Right atrium auricular region (tissue), 2 donors: ENCODE measurements at regions not wholly inside any gene's neighbourhood (a gene's known extent, or its start where the extent isn't known, plus 50 kb on each side); places are given as distances from the start of the nearest gene placed in this dataset.

Source experiments
- DNase-seq: peaks from one replicate; pipeline ENCODE4 v3.0.0-alpha.2; 2019; ENCODE audit warnings: low spot score
- H3K27ac ChIP-seq, 2 donors: fragments of 200-600 bp; sonication (generic); 1 replicate in 1 of 2; 2 replicates in 1 of 2; pipeline ENCODE4 v1.5.1; 2016 to 2019
- H3K27me3 ChIP-seq, 2 donors: fragments of 200-600 bp; sonication (generic); one replicate each; pipeline versions ENCODE4 v1.5.1 to v1.6.0; 2017 to 2019
- H3K36me3 ChIP-seq: fragments of 200-600 bp; sonication (generic); one replicate; pipeline ENCODE4 v1.5.1; 2016
- H3K4me1 ChIP-seq, 2 donors: fragments of 200-600 bp; sonication (generic); one replicate each; pipeline versions ENCODE4 v1.5.1 to v1.6.0; 2017 to 2019
- H3K4me3 ChIP-seq, 2 donors: fragments of 200-600 bp; sonication (generic); 1 replicate in 1 of 2; 2 replicates in 1 of 2; pipeline ENCODE4 v1.5.1; 2017 to 2019; ENCODE audit warnings: mild to moderate bottlenecking in 1 of 2, moderate library complexity in 1 of 2
- H3K9me3 ChIP-seq, 2 donors: fragments of 200-600 bp; sonication (generic); one replicate each; pipeline ENCODE4 v1.5.1; 2019
- TF ChIP-seq, protein P1 (sequence below), 2 donors: fragments of 200-600 bp; sonication (generic); IDR thresholded peaks; one replicate each; pipeline ENCODE4 v1.5.1; 2019; ENCODE audit warnings: antibody characterized with exemption in 2 of 2

DNA sequence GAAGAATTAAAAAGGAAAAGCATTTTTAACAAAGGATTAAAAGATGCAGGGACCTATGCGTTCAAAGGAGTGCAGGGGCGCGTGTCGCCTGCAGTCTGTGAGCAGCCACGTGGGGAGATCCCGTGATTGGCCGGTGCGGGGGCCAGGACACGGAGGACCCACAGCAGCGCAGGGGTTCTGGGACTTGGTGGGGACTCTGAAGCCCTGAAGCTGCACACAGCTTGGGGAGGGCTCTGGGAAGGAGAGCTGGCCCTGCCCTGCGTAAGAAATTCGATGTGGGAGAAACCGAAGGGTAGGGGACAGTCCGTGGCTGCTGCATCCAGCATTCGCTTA is 268.1 kb downstream of the KLF6 start:
- TF ChIP-seq, protein P1, sequence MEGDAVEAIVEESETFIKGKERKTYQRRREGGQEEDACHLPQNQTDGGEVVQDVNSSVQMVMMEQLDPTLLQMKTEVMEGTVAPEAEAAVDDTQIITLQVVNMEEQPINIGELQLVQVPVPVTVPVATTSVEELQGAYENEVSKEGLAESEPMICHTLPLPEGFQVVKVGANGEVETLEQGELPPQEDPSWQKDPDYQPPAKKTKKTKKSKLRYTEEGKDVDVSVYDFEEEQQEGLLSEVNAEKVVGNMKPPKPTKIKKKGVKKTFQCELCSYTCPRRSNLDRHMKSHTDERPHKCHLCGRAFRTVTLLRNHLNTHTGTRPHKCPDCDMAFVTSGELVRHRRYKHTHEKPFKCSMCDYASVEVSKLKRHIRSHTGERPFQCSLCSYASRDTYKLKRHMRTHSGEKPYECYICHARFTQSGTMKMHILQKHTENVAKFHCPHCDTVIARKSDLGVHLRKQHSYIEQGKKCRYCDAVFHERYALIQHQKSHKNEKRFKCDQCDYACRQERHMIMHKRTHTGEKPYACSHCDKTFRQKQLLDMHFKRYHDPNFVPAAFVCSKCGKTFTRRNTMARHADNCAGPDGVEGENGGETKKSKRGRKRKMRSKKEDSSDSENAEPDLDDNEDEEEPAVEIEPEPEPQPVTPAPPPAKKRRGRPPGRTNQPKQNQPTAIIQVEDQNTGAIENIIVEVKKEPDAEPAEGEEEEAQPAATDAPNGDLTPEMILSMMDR (IDR thresholded peaks at IDR 0.05), result no peak
- H3K27me3 ChIP-seq, result no peaks in the 10 kb centered on the region
- H3K4me1 ChIP-seq, result no peaks in the 10 kb centered on the region
- H3K36me3 ChIP-seq, result no peaks in the 10 kb centered on the region
- H3K4me3 ChIP-seq, result no peak overlapping the region
- DNase-seq, result no peak
- no peak overlapping the region for H3K27ac ChIP-seq
- no peaks in the 10 kb centered on the region for H3K9me3 ChIP-seq

DNA sequence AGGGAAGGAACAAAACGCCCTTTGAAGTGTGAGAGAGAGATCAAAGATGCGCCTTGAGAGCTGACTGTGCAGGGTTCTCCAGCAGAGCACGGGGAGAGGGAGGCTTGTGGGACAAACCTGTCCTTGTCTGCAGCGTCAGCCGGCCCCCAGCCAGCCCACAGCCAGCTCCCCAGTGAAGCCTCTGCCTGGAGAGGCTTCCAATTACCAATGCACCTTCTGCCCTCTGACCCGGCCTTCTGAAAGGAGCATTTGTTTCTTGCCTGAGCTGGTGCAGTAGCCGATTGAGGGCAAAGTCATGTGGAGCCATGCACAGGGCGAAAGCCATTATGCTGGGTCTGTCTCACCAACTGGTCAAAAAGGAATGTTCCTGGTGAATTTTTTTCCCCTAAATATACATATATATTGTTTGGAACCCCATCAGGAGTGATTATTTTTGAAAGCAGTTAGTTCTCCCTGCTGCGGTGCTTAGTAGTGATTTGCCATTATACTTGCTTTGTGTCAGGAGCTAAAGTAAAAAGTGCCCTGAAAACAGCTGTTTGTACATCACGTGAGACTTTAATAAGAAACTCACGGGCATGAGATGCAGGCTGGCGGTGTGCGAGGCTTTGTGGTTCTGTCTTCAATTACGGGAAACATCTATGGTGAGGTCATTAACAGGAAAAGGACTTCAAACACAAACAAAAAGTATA is 268.6 kb downstream of the KLF6 start:
- Histone ChIP-seq H3K27ac (no peak overlapping the region), H3K9me3 (no peaks in the 10 kb centered on the region), H3K4me1 (no peaks in the 10 kb centered on the region), H3K27me3 (no peaks in the 10 kb centered on the region), H3K4me3 (no peak overlapping the region), H3K36me3 (no peaks in the 10 kb centered on the region)
- DNase-seq, result no peak
- TF ChIP-seq, protein P1 (IDR thresholded peaks at IDR 0.05), result no peak

DNA sequence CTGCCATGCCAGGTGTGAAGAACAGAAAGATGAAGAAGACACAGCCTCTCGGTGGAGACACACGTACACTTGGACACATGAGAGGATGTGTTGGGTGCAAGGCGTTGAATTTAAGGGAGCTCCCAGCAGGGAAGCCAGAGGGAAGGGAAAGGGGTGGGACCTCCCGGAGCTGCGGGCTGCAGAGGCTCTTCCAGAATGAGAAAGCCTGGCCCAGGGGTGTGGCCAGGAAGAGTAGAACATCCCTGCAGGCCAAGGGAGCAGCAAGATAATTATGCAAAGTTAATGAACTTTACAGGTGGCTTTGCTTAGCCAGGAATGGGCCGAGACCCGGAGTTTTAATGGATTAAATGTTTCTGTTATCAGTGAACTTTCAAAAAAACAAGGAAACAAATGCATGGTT is 270.3 kb downstream of the KLF6 start:
- H3K27me3 ChIP-seq, result no peaks in the 10 kb centered on the region
- no peaks in the 10 kb centered on the region for H3K36me3 ChIP-seq
- H3K27ac ChIP-seq, result no peak overlapping the region
- no peaks in the 10 kb centered on the region for H3K4me1 ChIP-seq
- no peak for DNase-seq
- TF ChIP-seq, protein P1 (IDR thresholded peaks at IDR 0.05), result no peak
- no peak overlapping the region for H3K4me3 ChIP-seq
- H3K9me3 ChIP-seq, result peaks cover 0 to under 1% of the 10 kb centered on the region in 2 donors

DNA sequence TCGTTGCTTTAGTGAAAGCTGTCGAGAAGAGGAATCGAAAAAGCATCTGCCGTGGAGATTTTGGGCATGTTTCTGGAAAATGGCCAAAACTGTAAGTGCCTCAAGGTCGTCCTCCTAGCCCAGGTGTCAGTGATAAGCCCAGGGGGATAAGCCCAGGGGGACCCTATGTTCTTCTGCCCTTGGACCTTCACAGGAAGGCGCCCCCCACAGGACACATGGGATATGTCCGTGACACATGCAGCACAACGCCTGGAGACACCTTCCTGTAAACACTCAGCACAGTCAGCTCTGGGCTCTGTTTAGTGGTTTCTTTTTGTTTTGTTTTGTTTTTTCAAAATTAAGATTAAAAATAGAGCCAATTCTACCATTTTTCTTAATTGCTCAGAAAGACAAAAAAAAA is 272.7 kb downstream of the KLF6 start:
- no peaks in the 10 kb centered on the region for H3K4me1 ChIP-seq
- no peak overlapping the region for H3K27ac ChIP-seq
- H3K27me3 ChIP-seq, result no peaks in the 10 kb centered on the region
- peaks cover 0 to 7% of the 10 kb centered on the region in 2 donors for H3K9me3 ChIP-seq
- DNase-seq, result no peak
- H3K4me3 ChIP-seq, result no peak overlapping the region
- no peaks in the 10 kb centered on the region for H3K36me3 ChIP-seq
- TF ChIP-seq, protein P1 (IDR thresholded peaks at IDR 0.05), result no peak

DNA sequence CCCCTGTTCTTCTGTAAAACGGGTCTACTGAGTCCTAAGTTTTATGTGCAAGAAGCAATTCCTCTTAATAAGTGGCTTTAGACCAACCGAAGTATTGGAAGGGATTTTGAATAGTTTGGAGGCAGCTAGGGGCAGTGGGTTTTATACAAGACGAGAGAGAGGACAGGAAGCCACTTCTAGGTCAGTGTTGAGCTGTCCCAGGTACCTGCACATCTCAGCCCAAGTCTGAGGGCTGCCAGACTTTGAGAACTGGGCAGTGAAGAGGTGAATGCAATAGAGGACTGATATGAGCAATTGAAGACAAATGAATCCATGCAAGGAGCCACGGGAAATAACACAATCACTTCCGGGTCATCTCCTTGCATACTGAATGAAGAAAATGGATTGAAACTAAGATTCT is 273.5 kb downstream of the KLF6 start:
- no peak for DNase-seq
- TF ChIP-seq, protein P1 (IDR thresholded peaks at IDR 0.05), result no peak
- no peak overlapping the region for H3K4me3 ChIP-seq

DNA sequence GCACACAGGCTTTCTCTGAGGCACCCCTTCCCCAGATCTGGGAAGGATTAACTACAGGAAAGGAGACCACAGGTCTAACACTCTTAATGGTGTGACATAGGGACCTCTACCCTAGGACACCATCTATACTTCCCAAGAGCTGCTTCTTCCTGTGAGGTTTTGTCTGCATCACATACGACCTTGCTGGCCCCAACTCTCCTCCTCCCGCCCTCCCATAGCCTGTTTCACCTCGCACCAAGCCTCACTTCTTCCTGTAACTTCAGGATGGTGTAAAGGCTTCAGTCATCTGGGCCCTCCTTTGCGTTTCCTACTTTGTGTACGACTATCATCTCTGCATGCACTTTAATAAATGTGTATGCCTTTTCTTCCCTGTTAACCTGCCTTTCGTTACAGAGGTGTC is 274.3 kb downstream of the KLF6 start:
- H3K27ac ChIP-seq, result no peak overlapping the region
- H3K4me3 ChIP-seq, result no peak overlapping the region
- H3K4me1 ChIP-seq, result no peaks in the 10 kb centered on the region
- no peaks in the 10 kb centered on the region for H3K27me3 ChIP-seq
- TF ChIP-seq, protein P1 (IDR thresholded peaks at IDR 0.05), result no peak
- H3K9me3 ChIP-seq, result peaks cover 0 to 7% of the 10 kb centered on the region in 2 donors
- no peaks in the 10 kb centered on the region for H3K36me3 ChIP-seq
- no peak for DNase-seq

More for the DNA sequence above, 273.5 kb downstream of the KLF6 start:
- Histone ChIP-seq H3K27me3 (no peaks in the 10 kb centered on the region), H3K36me3 (no peaks in the 10 kb centered on the region), H3K27ac (no peak overlapping the region), H3K4me1 (no peaks in the 10 kb centered on the region), H3K9me3 (peaks cover 0 to 7% of the 10 kb centered on the region in 2 donors)
